ENCODE measurements at regions not wholly inside any gene's neighbourhood (a gene's known extent, or its start where the extent isn't known, plus 50 kb on each side); places are given as distances from the start of the nearest gene placed in this dataset.

GRCh38 chr3:161991901-161992540 lies 495.4 kb downstream of the OTOL1 start:
- TF ChIP-seq CTCF (IDR thresholded peaks at IDR 0.05; ENCODE audit: insufficient read depth, low read depth, low read length) (no peak), EZH2 (IDR thresholded peaks at IDR 0.05; ENCODE audit: insufficient read depth, low read length) (no peak)
